ENCODE measurements at regions not wholly inside any gene's neighbourhood (a gene's known extent, or its start where the extent isn't known, plus 50 kb on each side); places are given as distances from the start of the nearest gene placed in this dataset.

DNA sequence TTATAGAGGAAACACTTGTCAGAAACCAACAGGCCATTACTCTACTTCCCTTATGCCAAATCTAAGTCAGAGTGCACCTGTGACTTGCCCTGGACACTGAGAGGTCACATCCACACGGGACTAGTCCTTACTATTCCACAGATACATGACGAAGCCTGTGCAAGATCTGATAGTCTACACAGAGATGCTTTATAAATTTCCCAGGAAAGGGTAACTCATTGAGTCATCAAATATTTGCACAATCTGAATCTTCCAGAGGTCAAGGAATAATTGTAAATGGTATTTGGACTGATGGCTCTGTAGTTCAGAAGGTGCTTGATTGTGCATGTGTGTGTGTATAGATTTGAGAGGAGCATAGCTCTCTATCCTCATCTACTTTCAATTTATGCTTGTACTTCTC is 55.2 kb upstream of the JAK2 start:
- TF ChIP-seq, protein P1, sequence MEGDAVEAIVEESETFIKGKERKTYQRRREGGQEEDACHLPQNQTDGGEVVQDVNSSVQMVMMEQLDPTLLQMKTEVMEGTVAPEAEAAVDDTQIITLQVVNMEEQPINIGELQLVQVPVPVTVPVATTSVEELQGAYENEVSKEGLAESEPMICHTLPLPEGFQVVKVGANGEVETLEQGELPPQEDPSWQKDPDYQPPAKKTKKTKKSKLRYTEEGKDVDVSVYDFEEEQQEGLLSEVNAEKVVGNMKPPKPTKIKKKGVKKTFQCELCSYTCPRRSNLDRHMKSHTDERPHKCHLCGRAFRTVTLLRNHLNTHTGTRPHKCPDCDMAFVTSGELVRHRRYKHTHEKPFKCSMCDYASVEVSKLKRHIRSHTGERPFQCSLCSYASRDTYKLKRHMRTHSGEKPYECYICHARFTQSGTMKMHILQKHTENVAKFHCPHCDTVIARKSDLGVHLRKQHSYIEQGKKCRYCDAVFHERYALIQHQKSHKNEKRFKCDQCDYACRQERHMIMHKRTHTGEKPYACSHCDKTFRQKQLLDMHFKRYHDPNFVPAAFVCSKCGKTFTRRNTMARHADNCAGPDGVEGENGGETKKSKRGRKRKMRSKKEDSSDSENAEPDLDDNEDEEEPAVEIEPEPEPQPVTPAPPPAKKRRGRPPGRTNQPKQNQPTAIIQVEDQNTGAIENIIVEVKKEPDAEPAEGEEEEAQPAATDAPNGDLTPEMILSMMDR (IDR thresholded peaks at IDR 0.05): no peak
- TF ChIP-seq EP300 (IDR thresholded peaks at IDR 0.05) (no peak), POLR2A (IDR thresholded peaks at IDR 0.05) (no peak), POLR2AphosphoS5 (IDR thresholded peaks at IDR 0.05) (no peak)

Measured in sigmoid colon (tissue), 4 donors.